ENCODE measurements at regions not wholly inside any gene's neighbourhood (a gene's known extent, or its start where the extent isn't known, plus 50 kb on each side); places are given as distances from the start of the nearest gene placed in this dataset.

- no peak for DNase-seq
- no peaks in the 10 kb centered on the region for H3K4me1 ChIP-seq
- H3K27ac ChIP-seq (replicated peaks): no peak overlapping the region
- H3K4me3 ChIP-seq: no peak overlapping the region
- no peak for TF ChIP-seq CTCF (IDR thresholded peaks at IDR 0.05; ENCODE audit: borderline replicate concordance)
- no peaks in the 10 kb centered on the region for H3K9me3 ChIP-seq (replicated peaks)
- intact Hi-C loops (cut with micrococcal nuclease): no loop called here
- peaks cover 5% of the 10 kb centered on the region for H3K27me3 ChIP-seq (ENCODE audit: low read depth)
- no peaks in the 10 kb centered on the region for H3K36me3 ChIP-seq
These were observed 277.3 kb upstream of the ATP2B1 start for GRCh38 chr12:89985935-89986334.

- no peak for TF ChIP-seq CTCF (IDR thresholded peaks at IDR 0.05; ENCODE audit: borderline replicate concordance)
- no peak overlapping the region for H3K4me3 ChIP-seq
- H3K9me3 ChIP-seq (replicated peaks): no peaks in the 10 kb centered on the region
- no peaks in the 10 kb centered on the region for H3K4me1 ChIP-seq
- peaks cover 5% of the 10 kb centered on the region for H3K27me3 ChIP-seq (ENCODE audit: low read depth)
- intact Hi-C loops (cut with micrococcal nuclease): no loop called here
- H3K36me3 ChIP-seq: no peaks in the 10 kb centered on the region
- no peak overlapping the region for H3K27ac ChIP-seq (replicated peaks)
- DNase-seq: no peak
These were observed 276.2 kb upstream of the ATP2B1 start for GRCh38 chr12:89984846-89985245.

- Histone ChIP-seq H3K4me1 (no peaks in the 10 kb centered on the region), H3K27me3 (ENCODE audit: low read depth) (peaks cover 5% of the 10 kb centered on the region), H3K9me3 (replicated peaks) (no peaks in the 10 kb centered on the region), H3K36me3 (no peaks in the 10 kb centered on the region), H3K4me3 (no peak overlapping the region), H3K27ac (replicated peaks) (no peak overlapping the region)
- intact Hi-C loops (cut with micrococcal nuclease): no loop called here
- DNase-seq: no peak
- TF ChIP-seq CTCF (IDR thresholded peaks at IDR 0.05; ENCODE audit: borderline replicate concordance): no peak
These were observed 275.0 kb upstream of the ATP2B1 start for GRCh38 chr12:89983622-89984021.

DNA sequence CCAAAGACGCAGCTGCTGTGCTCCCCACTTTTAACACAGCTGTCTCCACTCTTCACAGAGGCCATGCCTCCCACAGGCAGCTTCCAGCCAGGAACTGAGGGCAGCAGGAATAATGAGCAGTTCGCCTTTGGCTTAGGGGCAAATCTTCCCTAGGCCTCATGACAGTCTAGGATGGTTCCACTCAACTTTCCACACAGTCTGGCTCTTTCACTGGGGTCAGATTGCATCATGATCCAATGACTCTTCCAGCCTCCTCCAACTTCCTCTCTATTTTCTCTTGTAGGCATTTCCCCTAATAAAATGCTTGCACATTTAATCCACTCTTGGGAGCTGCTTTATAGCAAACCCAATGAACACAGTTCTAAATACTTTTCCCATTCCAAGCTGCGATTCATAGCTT lies 271.6 kb upstream of the ATP2B1 start:
- intact Hi-C loops (cut with micrococcal nuclease): no loop called here
- H3K4me1 ChIP-seq: no peaks in the 10 kb centered on the region
- no peak for DNase-seq
- no peak overlapping the region for H3K4me3 ChIP-seq
- H3K27ac ChIP-seq (replicated peaks): no peak overlapping the region
- no peaks in the 10 kb centered on the region for H3K36me3 ChIP-seq
- no peaks in the 10 kb centered on the region for H3K9me3 ChIP-seq (replicated peaks)
- H3K27me3 ChIP-seq (ENCODE audit: low read depth): peaks cover 7% of the 10 kb centered on the region
- no peak for TF ChIP-seq CTCF (IDR thresholded peaks at IDR 0.05; ENCODE audit: borderline replicate concordance)

GRCh38 chr12:89977405-89978085 lies 268.9 kb upstream of the ATP2B1 start:
- Histone ChIP-seq H3K4me1 (no peaks in the 10 kb centered on the region), H3K27ac (replicated peaks) (no peak overlapping the region), H3K9me3 (replicated peaks) (no peaks in the 10 kb centered on the region), H3K36me3 (no peaks in the 10 kb centered on the region), H3K27me3 (ENCODE audit: low read depth) (peaks cover 7% of the 10 kb centered on the region), H3K4me3 (no peak overlapping the region)
- no peak for DNase-seq
- intact Hi-C loops (cut with micrococcal nuclease): no loop called here
- TF ChIP-seq CTCF (IDR thresholded peaks at IDR 0.05; ENCODE audit: borderline replicate concordance): no peak

Data from left ventricle myocardium inferior (tissue), 1 donor.